ENCODE measurements at regions not wholly inside any gene's neighbourhood (a gene's known extent, or its start where the extent isn't known, plus 50 kb on each side); places are given as distances from the start of the nearest gene placed in this dataset.

- no peak for DNase-seq (ENCODE audit: low spot score)
Observed at GRCh38 chr6:91523511-91523910, 936.6 kb upstream of the MAP3K7 start.

- no peak for DNase-seq (ENCODE audit: low spot score)
Observed at GRCh38 chr6:91521999-91522398, 935.1 kb upstream of the MAP3K7 start.

- no peak for DNase-seq (ENCODE audit: low spot score)
Observed at GRCh38 chr6:91509711-91510110, 922.8 kb upstream of the MAP3K7 start.

GRCh38 chr6:91509039-91509438 is 922.2 kb upstream of the MAP3K7 start:
- DNase-seq (ENCODE audit: low spot score) = no peak

- no peak for DNase-seq (ENCODE audit: low spot score)
Observed at GRCh38 chr6:91506509-91506908, 919.6 kb upstream of the MAP3K7 start.

- no peak for DNase-seq (ENCODE audit: low spot score)
Observed at GRCh38 chr6:91505199-91505598, 918.3 kb upstream of the MAP3K7 start.

- no peak for DNase-seq (ENCODE audit: low spot score)
Observed at GRCh38 chr6:91501930-91502329, 915.1 kb upstream of the MAP3K7 start.

GRCh38 chr6:91500689-91501303 is 913.9 kb upstream of the MAP3K7 start:
- no peak for DNase-seq (ENCODE audit: low spot score)

- DNase-seq (ENCODE audit: low spot score) = no peak
Observed at GRCh38 chr6:91498576-91498975, 911.7 kb upstream of the MAP3K7 start.

- DNase-seq (ENCODE audit: low spot score) = no peak
Observed at GRCh38 chr6:91497770-91498169, 910.9 kb upstream of the MAP3K7 start.

GRCh38 chr6:91490671-91491301 is 903.9 kb upstream of the MAP3K7 start:
- peak; percentile 6 for DNase-seq (ENCODE audit: low spot score)

GRCh38 chr6:91487696-91488392 is 901.0 kb upstream of the MAP3K7 start:
- DNase-seq (ENCODE audit: low spot score) = no peak

- DNase-seq (ENCODE audit: low spot score) = no peak
Observed at GRCh38 chr6:91486200-91486599, 899.3 kb upstream of the MAP3K7 start.

- no peak for DNase-seq (ENCODE audit: low spot score)
Observed at GRCh38 chr6:91485047-91485446, 898.2 kb upstream of the MAP3K7 start.

GRCh38 chr6:91483415-91484105 is 896.7 kb upstream of the MAP3K7 start:
- DNase-seq (ENCODE audit: low spot score) = no peak

- DNase-seq (ENCODE audit: low spot score) = no peak
Observed at GRCh38 chr6:91482498-91482897, 895.6 kb upstream of the MAP3K7 start.

GRCh38 chr6:91480402-91480801 is 893.5 kb upstream of the MAP3K7 start:
- DNase-seq (ENCODE audit: low spot score) = no peak

GRCh38 chr6:91477688-91478087 is 890.8 kb upstream of the MAP3K7 start:
- no peak for DNase-seq (ENCODE audit: low spot score)

- peak; percentile 16 for DNase-seq (ENCODE audit: low spot score)
Observed at GRCh38 chr6:91476000-91476399, 889.1 kb upstream of the MAP3K7 start.

- DNase-seq (ENCODE audit: low spot score) = no peak
Observed at GRCh38 chr6:91465393-91465792, 878.5 kb upstream of the MAP3K7 start.

- no peak for DNase-seq (ENCODE audit: low spot score)
Observed at GRCh38 chr6:91464718-91465117, 877.8 kb upstream of the MAP3K7 start.

- DNase-seq (ENCODE audit: low spot score) = no peak
Observed at GRCh38 chr6:91464201-91464600, 877.3 kb upstream of the MAP3K7 start.

GRCh38 chr6:91462241-91462640 is 875.4 kb upstream of the MAP3K7 start:
- no peak for DNase-seq (ENCODE audit: low spot score)
